ENCODE measurements at regions not wholly inside any gene's neighbourhood (a gene's known extent, or its start where the extent isn't known, plus 50 kb on each side); places are given as distances from the start of the nearest gene placed in this dataset.

DNA sequence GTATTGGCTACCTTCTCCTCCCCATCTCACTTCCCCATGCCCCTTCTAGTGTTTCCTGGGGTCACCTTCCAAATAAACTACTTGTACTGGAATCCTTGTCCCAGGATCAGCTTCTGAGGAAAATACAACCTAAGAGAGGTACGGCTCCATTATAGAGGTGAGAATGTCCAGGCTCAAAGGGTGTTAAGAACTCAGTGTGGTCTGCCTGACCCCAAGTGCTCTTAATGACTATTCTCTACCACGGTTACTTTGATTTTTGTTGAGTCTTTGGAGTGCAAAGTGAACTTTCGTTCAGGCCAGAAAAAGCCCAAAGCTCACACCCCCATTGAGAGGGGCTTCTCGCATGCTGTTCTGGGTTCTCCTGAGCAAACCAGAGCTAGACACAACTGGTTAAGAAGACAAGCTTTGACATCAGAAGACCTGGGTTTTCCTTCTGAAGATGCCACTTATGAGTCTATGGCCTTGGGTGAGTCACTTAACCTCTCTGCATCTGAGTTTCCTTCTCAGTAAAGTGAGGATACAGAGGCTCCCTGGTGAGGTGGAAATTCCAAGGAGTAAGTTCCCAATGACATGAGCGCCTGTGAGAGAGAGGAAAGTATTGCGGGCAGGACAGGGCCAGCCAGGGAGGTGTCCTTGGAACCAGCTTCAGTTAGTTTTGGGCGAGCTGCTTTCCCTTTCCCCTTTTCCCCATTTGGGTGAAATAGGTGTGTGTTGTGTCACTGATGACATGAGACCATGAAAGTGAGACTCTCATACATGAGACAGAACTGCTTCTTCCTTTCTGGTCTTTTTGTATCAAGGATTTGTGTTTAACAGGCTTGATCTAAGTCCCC is 475.0 kb upstream of the PROK2 start:
- DNase-seq (ENCODE audit: low read depth in 2 of 2): no peak

DNA sequence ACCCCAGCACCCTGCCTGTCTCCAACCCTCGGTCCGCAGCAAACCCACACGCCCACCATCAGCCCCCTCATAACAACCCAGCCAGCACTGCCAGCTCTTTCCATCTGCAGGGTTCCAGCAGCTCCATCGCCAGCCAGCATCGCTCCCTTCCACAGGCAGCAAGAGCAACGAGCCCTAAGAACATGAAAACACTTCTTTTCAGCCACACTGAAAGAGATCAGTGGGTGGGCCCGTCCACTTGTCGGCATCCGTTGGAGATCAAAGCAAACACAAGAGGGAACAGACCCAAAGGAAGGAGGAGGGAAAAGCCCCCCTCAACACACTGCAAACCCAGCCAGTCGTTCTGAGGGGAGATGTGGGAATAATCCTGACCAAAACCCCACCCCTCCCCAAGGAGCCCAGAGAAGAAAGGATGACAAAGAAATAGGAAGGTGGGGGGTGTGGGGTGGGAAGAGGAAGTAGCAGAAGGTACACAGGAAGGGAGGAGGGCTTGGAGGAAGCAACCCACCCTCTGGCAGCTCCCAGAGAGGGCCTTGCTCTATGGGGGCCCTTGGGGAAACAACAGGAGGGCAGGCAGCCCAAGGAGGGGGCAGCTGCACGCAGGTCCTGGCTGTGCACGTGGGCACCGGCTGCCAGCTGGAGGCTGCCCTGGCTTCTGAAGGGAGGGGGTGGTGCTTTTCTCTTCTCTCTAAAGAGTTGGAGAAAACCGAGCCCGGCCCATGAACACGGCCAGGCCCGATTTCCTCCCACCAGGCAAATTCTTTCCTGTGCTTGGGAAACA is 473.6 kb upstream of the PROK2 start:
- no peak for DNase-seq (ENCODE audit: low read depth in 2 of 2)

DNA sequence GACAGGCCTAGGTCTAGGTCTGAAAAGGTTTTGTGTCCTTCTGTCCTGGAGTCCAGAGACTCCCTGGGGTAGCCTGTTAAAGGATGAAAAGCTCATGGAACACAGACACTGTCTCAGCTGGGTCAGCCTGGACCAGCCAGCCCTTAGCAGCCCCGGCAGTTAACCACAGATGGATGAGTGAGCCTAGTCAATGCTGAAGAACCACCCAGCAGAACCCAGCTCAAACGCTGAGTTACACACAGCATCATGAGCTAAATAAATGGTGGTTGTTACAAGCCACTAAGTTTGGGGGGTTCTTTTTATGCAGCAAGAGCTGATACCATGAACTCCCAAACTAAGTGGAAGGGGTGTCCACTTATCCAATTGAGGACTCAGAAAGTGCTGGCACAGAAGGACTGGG is 472.8 kb upstream of the PROK2 start:
- no peak for DNase-seq (ENCODE audit: low read depth in 2 of 2)

DNA sequence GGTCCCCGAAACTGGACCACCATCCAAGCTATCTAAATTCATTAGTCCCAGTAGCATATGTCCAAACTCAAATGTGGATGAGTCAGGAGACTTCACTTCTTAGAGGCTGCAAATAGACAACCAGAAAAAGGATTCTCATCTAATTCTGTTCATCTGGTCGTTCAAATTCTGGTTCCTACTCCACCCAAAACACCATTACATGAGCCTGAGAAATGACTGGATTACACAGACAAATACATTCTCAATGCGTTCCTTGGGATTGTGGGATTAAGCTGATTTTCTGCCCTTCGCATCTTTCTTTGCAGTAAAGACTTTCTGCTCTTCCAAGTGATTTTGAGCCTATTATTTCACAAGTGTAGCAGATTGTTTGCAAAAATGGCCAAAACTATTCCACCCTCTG is 472.3 kb upstream of the PROK2 start:
- no peak for DNase-seq (ENCODE audit: low read depth in 2 of 2)

DNA sequence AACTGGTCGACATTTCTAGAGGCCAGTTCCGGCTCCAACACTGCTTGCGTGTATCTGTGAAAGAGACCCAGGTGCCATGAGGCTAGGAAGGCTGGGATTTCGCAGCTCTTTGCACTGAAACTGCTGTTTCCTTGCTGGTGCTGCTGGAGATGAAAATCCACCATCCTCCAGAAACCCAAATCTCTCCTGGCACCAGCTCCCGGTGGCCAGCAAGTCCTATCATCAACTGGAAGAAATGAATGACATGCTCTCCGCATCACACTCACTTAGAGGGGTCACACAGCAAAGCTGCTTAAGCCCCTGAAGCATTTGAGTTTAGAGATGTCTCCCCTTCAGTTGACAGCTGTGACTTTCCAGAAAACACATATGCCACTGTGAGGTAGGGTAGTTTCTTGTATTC is 471.8 kb upstream of the PROK2 start:
- DNase-seq (ENCODE audit: low read depth in 2 of 2): no peak

DNA sequence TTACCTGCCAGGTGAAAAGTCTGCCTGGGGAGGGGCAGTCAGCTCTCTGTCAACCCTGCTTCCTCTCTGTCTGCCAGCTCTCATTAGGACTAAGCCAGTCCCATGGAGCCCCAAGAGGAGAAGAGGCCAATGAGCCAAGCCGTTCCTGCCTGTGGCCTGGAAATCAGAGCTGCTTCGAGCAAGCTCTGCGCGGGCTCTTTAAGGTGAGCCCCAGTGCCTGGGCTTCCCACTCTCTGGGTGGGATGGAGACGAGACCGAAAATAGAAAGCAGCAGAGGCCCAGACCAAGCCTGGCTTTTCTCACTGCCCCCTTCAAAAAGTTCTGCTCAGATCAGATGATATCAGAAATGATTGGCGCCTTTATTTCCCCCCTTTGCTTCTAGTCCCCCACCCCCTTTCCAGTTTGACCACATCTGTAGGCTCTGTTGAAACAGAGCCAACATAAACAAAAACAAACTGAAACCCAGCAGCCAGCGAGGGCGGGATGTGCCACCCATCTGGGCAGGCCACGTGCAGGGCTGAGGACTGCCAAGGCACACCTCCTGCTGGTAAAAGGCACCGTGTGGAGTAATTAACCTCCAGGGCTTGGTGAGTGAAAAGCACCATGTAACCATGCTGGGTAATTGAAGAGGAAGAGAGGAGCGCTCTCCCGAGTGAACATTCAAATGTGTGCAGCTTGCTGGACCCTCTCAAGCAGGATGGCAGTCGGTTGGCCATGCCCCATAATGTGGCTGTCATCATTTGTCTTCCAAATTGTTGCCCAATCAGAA is 471.0 kb upstream of the PROK2 start:
- no peak for DNase-seq (ENCODE audit: low read depth in 2 of 2)

DNA sequence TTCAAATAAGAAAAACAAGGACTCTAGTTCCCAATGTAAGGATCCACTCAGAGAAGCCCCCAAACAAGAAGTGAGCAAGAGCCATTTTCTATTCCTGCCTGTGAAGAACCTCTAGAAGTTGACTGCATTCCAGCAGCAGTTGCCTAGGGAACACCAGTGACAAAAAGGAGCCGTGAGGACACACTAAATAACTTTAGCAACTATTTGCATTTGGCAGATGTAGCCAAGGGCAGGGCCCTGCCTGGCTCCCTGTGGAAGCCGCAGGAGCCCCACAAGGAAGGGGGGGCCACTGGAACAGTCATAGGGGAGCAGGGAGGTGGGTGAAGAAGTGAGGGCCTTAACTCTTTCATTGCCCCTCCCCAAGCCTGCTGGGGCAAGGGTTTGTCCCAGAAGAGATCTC is 470.2 kb upstream of the PROK2 start:
- no peak for DNase-seq (ENCODE audit: low read depth in 2 of 2)

DNA sequence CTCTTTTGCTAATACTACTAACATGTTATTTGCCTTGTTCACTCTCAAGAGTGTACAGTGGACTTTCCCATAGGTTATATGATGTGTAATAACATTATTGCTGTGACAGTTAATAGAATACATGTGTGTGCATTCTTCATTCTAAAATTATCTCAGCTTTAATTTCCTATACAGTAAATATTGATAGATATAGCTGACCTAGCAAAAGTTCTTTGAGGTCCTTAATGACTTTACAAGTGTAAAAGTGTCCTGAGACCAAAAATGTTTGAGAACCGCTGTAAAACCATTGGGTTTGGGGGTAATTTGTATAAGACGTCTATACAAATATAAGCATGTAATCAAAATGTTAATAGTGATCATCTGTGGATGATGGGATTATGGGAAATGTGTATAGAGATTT is 469.5 kb upstream of the PROK2 start:
- DNase-seq (ENCODE audit: low read depth in 2 of 2): no peak

DNA sequence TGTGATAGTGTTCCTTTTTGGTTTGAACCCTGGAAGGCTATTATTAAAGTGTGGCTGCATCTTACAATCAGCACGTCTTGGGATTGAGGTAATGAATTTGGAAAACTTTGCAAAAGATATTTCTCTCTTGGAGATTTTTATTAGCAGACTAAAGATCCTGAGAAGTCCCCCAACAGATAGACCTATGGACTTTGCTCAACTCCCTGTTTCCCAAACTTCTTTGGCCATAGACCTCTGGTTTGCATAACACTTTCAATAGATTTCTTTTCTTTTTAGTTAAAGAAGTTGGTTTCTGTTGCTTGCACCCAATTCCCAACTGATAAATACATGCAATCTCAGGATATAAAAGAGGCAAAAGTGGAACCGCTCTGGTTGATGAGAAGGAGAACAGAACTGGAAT is 465.8 kb upstream of the PROK2 start:
- DNase-seq (ENCODE audit: low read depth in 2 of 2): no peak

DNA sequence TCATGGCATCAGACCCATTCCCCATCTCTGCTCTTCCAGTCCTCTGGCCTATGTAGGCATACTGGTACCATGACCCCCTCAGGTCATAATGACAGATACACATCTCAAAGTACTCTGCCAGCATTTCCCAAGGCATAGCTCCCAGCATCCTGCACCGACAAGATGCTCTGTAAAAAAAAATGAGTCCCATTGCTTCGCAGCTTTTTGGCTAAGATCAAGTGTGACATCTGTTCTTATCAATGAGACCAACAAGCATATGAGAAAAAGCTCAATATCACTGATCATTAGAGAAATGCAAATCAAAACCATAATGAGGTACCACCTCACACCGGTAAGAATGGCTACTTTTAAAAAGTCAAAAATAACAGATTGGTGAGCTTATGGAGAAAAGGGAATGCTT is 463.9 kb upstream of the PROK2 start:
- DNase-seq (ENCODE audit: low read depth in 2 of 2): no peak

DNA sequence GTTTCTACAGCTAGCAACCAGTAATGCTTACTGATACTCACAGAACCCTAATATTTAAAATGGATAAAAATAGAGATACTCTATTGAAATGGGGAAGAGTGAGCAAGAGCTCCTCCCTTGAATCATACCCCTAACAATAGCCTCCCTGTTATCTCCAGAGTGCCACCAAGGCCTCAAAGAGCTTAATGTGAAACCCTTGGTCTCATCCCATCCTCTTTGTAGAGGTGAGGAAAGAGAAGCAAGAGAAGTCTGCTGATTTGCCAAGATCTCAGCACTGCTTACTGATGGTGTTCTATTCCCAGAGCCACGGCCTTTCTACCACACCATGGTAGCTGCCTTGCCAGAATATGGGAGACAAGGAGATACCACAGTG is 463.4 kb upstream of the PROK2 start:
- no peak for DNase-seq (ENCODE audit: low read depth in 2 of 2)

DNA sequence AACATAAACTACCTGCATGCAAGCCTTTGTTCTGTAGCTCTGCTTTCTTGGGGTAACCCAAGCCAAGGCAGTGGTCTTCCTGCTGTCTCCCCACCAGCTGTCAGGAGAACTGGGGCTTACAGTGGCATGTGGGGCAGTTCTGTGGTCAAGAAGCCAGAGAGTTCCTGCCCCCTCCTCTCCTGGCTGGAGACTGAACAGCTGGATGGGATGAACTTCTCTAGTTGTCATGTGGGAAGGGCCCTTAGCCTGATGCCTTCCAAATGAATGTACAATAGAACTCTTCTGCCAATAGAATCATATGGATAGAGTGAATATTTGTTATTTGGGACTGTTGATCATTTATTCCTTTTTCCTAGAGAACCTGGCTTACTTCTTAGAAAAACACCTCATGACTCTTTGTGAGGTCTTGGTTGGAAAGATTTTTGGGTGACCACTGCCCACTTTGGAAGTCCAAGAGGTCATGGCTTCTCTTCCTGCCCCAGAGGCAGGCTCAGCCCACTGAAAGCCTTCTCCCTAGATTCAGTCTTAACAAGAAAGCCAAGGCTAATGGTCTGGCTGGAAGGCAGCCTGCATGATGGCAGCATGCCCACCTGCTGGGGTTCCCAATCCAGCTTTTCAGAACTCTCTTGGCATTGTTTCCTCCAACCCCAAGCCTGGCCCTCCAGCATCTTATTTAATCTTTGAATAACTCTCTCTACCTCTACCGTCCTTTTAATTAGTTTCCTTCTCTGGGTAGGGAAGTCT is 462.9 kb upstream of the PROK2 start:
- no peak for DNase-seq (ENCODE audit: low read depth in 2 of 2)

DNA sequence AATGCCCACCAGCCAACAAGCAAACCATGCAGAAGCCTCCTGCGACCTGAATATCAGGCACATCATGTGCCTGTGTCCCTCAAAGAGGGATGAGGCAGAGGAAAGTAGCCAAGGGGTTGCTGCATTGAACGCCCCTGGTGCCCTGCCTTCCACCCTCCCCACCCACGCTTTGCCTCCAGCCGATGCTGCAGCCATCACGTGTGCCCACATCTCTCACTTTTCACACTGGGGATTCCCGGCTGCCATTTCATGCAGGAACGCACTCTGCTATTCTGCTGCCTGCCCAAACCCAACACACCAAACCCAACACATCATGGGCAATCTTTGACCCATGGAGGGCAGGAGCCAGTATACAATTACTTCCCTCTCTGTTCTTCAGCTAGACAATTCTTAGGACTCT is 462.2 kb upstream of the PROK2 start:
- no peak for DNase-seq (ENCODE audit: low read depth in 2 of 2)

DNA sequence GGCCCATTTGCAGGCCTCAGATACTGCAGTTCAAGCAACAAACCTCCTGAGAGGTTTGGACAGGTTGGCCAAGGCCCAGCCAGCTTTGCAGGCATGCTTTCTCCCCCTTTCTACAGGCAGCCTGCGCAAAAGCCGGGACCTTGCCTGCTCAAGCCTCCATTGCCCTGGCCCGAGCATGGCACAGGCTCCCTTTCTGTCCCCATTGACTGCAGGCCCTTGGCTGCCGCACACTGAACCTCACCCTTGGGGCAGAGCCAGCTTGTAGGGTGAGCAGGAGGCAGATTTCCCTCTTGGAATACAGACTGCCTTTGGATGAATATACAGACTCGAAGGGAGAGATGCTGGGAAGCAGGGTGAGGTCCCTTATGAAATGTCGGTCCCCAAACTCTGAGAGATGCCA is 461.7 kb upstream of the PROK2 start:
- no peak for DNase-seq (ENCODE audit: low read depth in 2 of 2)

DNA sequence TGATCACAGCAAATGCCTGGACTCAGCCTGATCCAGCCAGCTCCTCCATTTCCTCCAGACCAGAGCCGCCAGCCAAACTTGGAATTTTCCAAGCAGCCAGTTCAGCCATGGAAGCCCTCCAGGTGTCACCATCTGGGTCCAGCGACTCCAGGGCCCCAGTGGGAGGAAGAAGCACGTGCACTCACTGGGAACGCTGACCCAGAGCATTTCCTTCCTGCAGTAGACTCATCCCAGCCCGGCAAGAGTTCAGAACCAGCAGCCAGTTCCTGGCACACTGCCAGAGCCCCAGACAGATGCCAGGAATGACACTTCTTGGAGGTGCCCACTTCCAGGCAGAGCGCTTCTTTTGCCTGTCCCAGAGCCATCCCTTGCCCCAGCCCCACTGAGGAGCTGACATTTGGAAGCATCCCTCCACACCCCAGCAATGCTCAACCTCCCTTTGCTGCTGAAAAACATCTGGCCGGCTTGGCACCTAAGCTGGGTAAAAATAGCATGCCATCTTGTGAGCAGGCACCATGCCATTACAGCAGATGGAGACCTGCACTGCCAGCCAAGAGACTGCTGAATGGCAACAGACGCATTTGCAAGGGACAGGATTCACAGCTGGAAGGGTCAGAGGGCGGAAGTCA is 460.3 kb upstream of the PROK2 start:
- DNase-seq (ENCODE audit: low read depth in 2 of 2): no peak

DNA sequence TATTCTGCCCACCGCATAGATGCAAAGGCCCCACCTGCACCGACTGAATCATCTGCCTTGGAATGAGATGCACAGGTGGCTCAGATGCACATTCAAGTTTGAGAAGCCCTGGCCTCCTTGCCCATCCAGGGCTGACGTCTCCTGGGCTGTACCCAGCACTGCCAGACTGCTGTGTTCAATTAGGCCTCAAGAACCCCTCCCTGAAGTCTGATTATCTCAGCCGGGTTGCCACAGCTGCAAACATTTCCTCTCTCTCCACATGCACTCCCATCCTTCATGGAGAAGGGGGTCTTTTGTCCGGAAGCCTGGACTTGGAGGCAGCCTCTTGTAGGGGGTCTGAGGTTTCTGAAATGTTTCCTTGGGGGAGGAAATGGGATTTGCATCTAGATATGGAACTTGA is 459.4 kb upstream of the PROK2 start:
- no peak for DNase-seq (ENCODE audit: low read depth in 2 of 2)

DNA sequence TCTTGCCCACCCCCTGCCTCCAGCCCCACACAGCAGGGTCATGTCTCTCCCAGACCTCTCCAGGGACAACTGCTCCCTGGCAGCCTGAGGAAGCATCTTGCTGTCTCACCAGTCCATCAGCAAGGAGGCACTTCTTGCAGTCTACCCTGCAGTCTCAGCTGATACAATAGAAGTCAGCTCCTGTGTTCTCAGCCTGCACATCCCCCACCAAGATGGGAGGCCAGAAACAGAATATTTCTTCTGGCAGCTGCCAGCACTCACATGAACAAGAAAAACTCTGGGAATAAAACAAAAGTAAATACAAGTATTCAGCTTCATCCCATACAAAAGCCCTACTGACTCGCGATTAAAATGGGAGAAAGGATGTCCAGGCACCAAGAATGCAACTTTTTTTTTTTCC is 457.4 kb upstream of the PROK2 start:
- DNase-seq (ENCODE audit: low read depth in 2 of 2): no peak

DNA sequence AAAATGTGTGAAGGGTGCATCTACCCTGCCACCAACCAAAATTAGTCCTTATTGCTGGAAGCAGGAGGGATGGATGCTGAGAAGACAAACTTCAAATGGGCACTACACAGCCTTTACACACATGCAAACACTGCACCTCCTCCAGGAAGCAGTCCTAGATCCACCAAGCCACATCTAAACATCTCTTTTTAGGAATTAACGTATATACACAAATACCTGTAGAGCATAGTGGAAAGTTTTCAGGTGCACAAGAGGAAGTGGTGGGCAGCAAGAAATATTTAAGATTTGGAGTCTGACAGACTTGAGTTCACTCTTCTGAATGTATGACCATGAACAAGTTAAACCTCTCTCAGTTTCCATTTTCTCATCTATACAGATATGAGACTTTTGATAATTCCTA is 456.6 kb upstream of the PROK2 start:
- no peak for DNase-seq (ENCODE audit: low read depth in 2 of 2)

DNA sequence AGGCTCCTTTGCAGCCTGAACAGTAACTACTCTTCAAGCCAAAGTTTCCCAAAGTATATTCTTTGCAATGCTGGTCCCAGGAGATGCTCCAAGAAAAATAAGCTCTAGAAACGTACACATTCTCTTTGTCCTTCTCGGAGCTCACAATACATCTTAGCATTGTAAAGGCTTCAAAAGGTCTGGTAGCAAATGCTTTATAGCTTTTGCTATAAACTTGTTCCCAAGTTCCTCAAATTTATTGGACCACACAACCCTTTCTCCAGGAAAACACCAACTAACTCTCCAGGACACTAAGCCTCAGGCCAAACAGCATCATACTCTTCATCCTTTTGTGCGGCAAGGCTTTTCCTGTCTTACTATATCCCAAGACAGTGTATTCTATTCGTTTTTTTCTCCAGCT is 455.6 kb upstream of the PROK2 start:
- no peak for DNase-seq (ENCODE audit: low read depth in 2 of 2)

DNA sequence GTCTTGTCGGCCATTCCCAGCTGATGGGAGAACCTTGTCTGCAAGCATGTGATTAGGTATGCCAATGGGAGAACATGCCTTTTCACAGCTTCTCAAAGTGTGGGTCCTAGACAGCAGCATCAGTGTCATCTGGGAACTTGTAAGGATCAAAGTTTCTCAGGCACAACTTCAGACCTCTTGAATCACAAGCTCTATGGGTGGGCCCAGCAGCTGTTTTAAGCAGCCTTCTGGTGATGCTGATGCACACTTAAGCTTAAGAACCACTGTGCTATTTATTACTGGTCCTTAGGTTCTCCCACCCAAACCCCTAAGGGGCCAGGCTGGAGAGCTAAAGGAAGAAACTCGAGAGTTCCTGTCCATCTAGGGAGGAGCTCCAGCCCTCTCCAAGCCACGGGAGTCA is 453.9 kb upstream of the PROK2 start:
- no peak for DNase-seq (ENCODE audit: low read depth in 2 of 2)

DNA sequence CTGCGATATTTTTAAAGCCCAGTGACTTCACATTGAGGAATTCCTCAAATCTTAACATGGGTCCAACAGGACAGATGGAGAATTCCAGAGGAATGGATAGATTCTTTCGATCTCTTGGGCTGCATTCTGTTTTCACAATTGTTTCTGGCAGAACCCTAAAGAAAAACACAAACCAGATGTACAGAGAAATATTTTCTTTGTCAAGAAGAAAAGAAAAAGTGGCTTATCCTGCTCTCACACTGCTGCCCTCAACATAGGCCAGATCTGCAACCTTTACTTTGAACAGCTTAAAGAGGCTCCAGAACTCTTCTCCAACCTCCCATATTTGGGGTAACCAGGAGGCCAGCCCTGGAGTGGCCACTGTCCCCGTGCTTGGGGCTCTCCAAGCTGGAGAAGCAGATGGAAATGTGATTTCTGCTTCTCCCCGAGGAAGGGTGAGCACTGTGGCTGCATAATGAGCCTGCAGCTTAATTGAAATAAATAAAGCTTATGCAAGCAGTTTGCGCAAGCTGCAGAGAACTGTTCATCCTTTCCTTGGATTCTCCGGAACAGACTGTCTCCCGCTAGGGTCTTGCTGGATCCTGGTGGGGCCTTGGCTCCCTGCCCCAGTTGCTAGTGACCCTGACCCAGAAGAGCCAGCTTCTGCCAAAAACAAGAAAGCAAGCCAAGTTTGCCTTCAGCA is 453.2 kb upstream of the PROK2 start:
- DNase-seq (ENCODE audit: low read depth in 2 of 2): no peak

Data from activated CD8-positive, alpha-beta memory T cell treated with anti-CD3 and anti-CD28 coated beads for 4 hours (primary cell).